ENCODE measurements at regions not wholly inside any gene's neighbourhood (a gene's known extent, or its start where the extent isn't known, plus 50 kb on each side); places are given as distances from the start of the nearest gene placed in this dataset.

GRCh38 chr14:71619472-71619871, 312.8 kb upstream of the RGS6 start:
- TF ChIP-seq CTCF (IDR thresholded peaks at IDR 0.05; ENCODE audit: poor library complexity, severe bottlenecking) (no peak), POLR2AphosphoS5 (IDR thresholded peaks at IDR 0.05) (no peak), TAF1 (IDR thresholded peaks at IDR 0.05; ENCODE audit: low read depth) (no peak), EP300 (conservative IDR thresholded peaks at IDR 0.05; ENCODE audit: poor library complexity, severe bottlenecking) (no peak), EZH2 (IDR thresholded peaks at IDR 0.05; ENCODE audit: borderline replicate concordance, insufficient read depth, low read length, poor library complexity, severe bottlenecking) (no peak)
